NCI-H69 (cell line): ENCODE measurements at regions not wholly inside any gene's neighbourhood (a gene's known extent, or its start where the extent isn't known, plus 50 kb on each side); places are given as distances from the start of the nearest gene placed in this dataset.
"Not testable (repeated sequence)": the region's sequence is repeated elsewhere in the genome, so short reads cannot be mapped to it uniquely, and the experiment has no call there.

Experiments
- DNase-seq: peaks from one replicate; lab custom pipeline; 2025; lab: John Stamatoyannopoulos, UW

GRCh38 chr5:24264547-24264946 is 380.2 kb downstream of the CDH10 start:
- DNase-seq = no peak

- DNase-seq = no peak
Measured at GRCh38 chr5:24265306-24265705, 379.5 kb downstream of the CDH10 start.

- no peak for DNase-seq
Measured at GRCh38 chr5:24268482-24269056, 376.2 kb downstream of the CDH10 start.

- not testable (repeated sequence) for DNase-seq
Measured at GRCh38 chr5:24271702-24272118, 373.1 kb downstream of the CDH10 start.

- DNase-seq = no peak
Measured at GRCh38 chr5:24272741-24273140, 372.0 kb downstream of the CDH10 start.

GRCh38 chr5:24280215-24280614 is 364.6 kb downstream of the CDH10 start:
- no peak for DNase-seq

GRCh38 chr5:24281818-24282217 is 363.0 kb downstream of the CDH10 start:
- DNase-seq = no peak

GRCh38 chr5:24289582-24290335 is 355.0 kb downstream of the CDH10 start:
- no peak for DNase-seq

- no peak for DNase-seq
Measured at GRCh38 chr5:24290536-24290935, 354.2 kb downstream of the CDH10 start.

GRCh38 chr5:24291916-24292315 is 352.9 kb downstream of the CDH10 start:
- no peak for DNase-seq

- no peak for DNase-seq
Measured at GRCh38 chr5:24294333-24294732, 350.4 kb downstream of the CDH10 start.

- no peak for DNase-seq
Measured at GRCh38 chr5:24314106-24314505, 330.7 kb downstream of the CDH10 start.

- no peak for DNase-seq
Measured at GRCh38 chr5:24320643-24321042, 324.1 kb downstream of the CDH10 start.

GRCh38 chr5:24325306-24325832 is 319.4 kb downstream of the CDH10 start:
- peak; percentile 10 for DNase-seq

- DNase-seq = no peak
Measured at GRCh38 chr5:24331531-24331930, 313.2 kb downstream of the CDH10 start.

GRCh38 chr5:24347158-24347557 is 297.6 kb downstream of the CDH10 start:
- DNase-seq = peak; percentile 14

GRCh38 chr5:24351285-24351684 is 293.5 kb downstream of the CDH10 start:
- no peak for DNase-seq

GRCh38 chr5:24353016-24353415 is 291.8 kb downstream of the CDH10 start:
- peak; percentile 25 for DNase-seq

- peak; percentile 96 for DNase-seq
Measured at GRCh38 chr5:24353611-24354010, 291.2 kb downstream of the CDH10 start.

- peak; percentile 93 for DNase-seq
Measured at GRCh38 chr5:24363789-24364481, 280.8 kb downstream of the CDH10 start.

GRCh38 chr5:24364711-24365110 is 280.1 kb downstream of the CDH10 start:
- peak; percentile 81 for DNase-seq

- DNase-seq = no peak
Measured at GRCh38 chr5:24365406-24365805, 279.4 kb downstream of the CDH10 start.

GRCh38 chr5:24367216-24367615 is 277.6 kb downstream of the CDH10 start:
- DNase-seq = no peak
